ENCODE measurements at regions not wholly inside any gene's neighbourhood (a gene's known extent, or its start where the extent isn't known, plus 50 kb on each side); places are given as distances from the start of the nearest gene placed in this dataset.

GRCh38 chr3:74693696-74694393 lies 79.4 kb upstream of the CNTN3 start:
- TF ChIP-seq CTCF (IDR thresholded peaks at IDR 0.05) (no peak), EZH2phosphoT487 (IDR thresholded peaks at IDR 0.05) (no peak), EZH2 (IDR thresholded peaks at IDR 0.05) (no peak)
